ENCODE measurements at regions not wholly inside any gene's neighbourhood (a gene's known extent, or its start where the extent isn't known, plus 50 kb on each side); places are given as distances from the start of the nearest gene placed in this dataset.
"Not testable (repeated sequence)": the region's sequence is repeated elsewhere in the genome, so short reads cannot be mapped to it uniquely, and the experiment has no call there.

- H3K4me3 ChIP-seq (ENCODE audit: low read depth in 1 of 5, low read length in 5 of 5): no peak overlapping the region
- no peaks in the 10 kb centered on the region for H3K4me1 ChIP-seq (ENCODE audit: control insufficient read depth in 5 of 5, insufficient read depth in 5 of 5, low read length in 5 of 5)
- H3K9me3 ChIP-seq (ENCODE audit: control insufficient read depth in 5 of 5, low read length in 5 of 5): peaks cover 0 to 4% (median 0%) of the 10 kb centered on the region in 5 donors
- H3K27ac ChIP-seq (ENCODE audit: low read depth, low read length): no peak overlapping the region
- no peaks in the 10 kb centered on the region for H3K27me3 ChIP-seq (ENCODE audit: control insufficient read depth in 5 of 5, insufficient read depth in 4 of 5, low read length in 5 of 5)
- no peaks in the 10 kb centered on the region for H3K36me3 ChIP-seq (ENCODE audit: control insufficient read depth in 5 of 5, insufficient read depth in 5 of 5, low read length in 5 of 5)
- H3K9ac ChIP-seq (ENCODE audit: low read length in 5 of 5): no peak overlapping the region
Measured at GRCh38 chr5:156219483-156220005, 107.4 kb upstream of the SGCD start.

DNA sequence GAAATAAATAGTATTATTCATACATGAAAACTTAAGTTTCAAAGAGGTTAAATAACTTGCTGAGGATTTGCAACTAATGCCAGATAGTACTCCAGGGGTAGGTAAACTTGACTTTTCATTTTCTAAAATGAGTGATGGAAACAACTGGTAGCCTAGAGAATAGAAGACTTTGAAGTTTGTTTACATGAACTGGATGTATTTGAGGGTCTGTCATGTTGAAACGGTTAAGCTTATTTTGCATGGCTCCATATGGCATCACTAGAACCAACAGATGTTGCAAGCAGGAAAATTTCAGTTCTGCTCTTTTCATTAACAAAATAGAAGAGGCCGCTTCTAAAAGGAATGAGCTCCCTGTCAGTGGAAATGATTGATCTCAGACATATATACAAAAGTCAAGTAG is 105.1 kb upstream of the SGCD start:
- H3K9me3 ChIP-seq (ENCODE audit: control insufficient read depth in 5 of 5, low read length in 5 of 5): no peaks in the 10 kb centered on the region
- H3K9ac ChIP-seq (ENCODE audit: low read length in 5 of 5): no peak overlapping the region
- H3K27ac ChIP-seq (ENCODE audit: low read depth, low read length): no peak overlapping the region
- H3K4me1 ChIP-seq (ENCODE audit: control insufficient read depth in 5 of 5, insufficient read depth in 5 of 5, low read length in 5 of 5): no peaks in the 10 kb centered on the region
- no peak overlapping the region for H3K4me3 ChIP-seq (ENCODE audit: low read depth in 1 of 5, low read length in 5 of 5)
- no peaks in the 10 kb centered on the region for H3K27me3 ChIP-seq (ENCODE audit: control insufficient read depth in 5 of 5, insufficient read depth in 4 of 5, low read length in 5 of 5)
- H3K36me3 ChIP-seq (ENCODE audit: control insufficient read depth in 5 of 5, insufficient read depth in 5 of 5, low read length in 5 of 5): no peaks in the 10 kb centered on the region

DNA sequence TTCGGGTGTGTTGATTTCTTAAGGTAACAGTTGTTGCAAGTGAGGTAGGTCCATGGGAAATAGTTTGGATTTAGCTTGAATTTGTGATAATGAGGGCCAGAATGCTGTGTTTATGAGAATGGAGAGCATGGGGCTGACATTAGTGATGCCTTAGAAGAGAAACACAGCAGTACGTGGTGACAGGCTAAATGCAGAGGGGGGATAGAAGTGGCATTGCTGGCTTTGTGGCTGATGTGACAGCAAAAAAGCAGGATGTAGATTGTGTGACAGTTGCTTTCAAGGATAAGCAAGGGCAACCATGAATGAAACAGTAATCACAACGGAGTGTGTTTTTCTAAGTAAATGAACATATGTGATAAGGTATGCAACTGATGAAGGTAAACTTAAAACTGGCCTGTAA is 103.4 kb upstream of the SGCD start:
- H3K9ac ChIP-seq (ENCODE audit: low read length in 5 of 5): no peak overlapping the region
- H3K36me3 ChIP-seq (ENCODE audit: control insufficient read depth in 5 of 5, insufficient read depth in 5 of 5, low read length in 5 of 5): no peaks in the 10 kb centered on the region
- no peak overlapping the region for H3K4me3 ChIP-seq (ENCODE audit: low read depth in 1 of 5, low read length in 5 of 5)
- H3K9me3 ChIP-seq (ENCODE audit: control insufficient read depth in 5 of 5, low read length in 5 of 5): no peaks in the 10 kb centered on the region
- no peak overlapping the region for H3K27ac ChIP-seq (ENCODE audit: low read depth, low read length)
- no peaks in the 10 kb centered on the region for H3K4me1 ChIP-seq (ENCODE audit: control insufficient read depth in 5 of 5, insufficient read depth in 5 of 5, low read length in 5 of 5)
- no peaks in the 10 kb centered on the region for H3K27me3 ChIP-seq (ENCODE audit: control insufficient read depth in 5 of 5, insufficient read depth in 4 of 5, low read length in 5 of 5)

DNA sequence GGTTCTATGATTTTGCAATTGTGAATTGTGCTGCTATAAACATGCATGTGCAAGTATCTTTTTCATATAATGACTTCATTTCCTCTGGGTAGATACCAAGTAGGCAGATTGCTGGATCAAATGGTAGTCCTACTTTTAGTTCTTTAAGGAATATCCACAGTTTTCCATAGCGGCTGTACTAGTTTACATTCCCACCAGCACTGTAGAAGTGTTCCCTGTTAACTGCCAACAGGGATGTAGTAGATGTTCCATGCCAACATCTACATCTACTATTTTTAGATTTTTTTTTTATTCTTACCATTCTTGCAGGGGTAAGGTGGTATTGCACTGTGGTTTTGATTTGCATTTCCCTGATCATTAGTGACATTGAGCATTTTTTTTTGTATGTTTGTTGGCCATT is 100.5 kb upstream of the SGCD start:
- H3K9ac ChIP-seq (ENCODE audit: low read length in 5 of 5); H3K36me3 ChIP-seq (ENCODE audit: control insufficient read depth in 5 of 5, insufficient read depth in 5 of 5, low read length in 5 of 5); H3K4me1 ChIP-seq (ENCODE audit: control insufficient read depth in 5 of 5, insufficient read depth in 5 of 5, low read length in 5 of 5); H3K4me3 ChIP-seq (ENCODE audit: low read depth in 1 of 5, low read length in 5 of 5); H3K27me3 ChIP-seq (ENCODE audit: control insufficient read depth in 5 of 5, insufficient read depth in 4 of 5, low read length in 5 of 5); H3K9me3 ChIP-seq (ENCODE audit: control insufficient read depth in 5 of 5, low read length in 5 of 5); H3K27ac ChIP-seq (ENCODE audit: low read depth, low read length): not testable (repeated sequence)

DNA sequence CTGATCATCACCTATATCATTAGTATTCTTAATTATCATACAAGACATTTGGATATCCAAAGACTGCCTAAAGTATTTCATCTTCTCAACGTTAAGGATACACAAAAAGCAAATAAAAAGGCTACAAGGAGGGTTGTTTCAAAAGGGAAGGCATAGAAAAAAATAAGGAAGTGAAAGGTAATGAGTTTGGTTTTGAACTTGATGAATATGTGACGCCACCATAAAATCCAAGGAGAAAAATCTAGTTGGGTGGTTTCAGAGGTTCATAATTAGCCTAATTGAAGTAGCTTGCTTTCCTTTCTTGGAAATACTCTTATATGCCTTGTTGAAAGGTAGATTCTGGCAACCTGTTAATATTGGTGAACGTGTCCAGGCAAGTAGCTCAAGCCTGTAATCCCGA is 96.1 kb upstream of the SGCD start:
- Histone ChIP-seq H3K27ac (ENCODE audit: low read depth, low read length) (no peak overlapping the region), H3K27me3 (ENCODE audit: control insufficient read depth in 5 of 5, insufficient read depth in 4 of 5, low read length in 5 of 5) (no peaks in the 10 kb centered on the region), H3K4me3 (ENCODE audit: low read depth in 1 of 5, low read length in 5 of 5) (no peak overlapping the region), H3K9ac (ENCODE audit: low read length in 5 of 5) (no peak overlapping the region), H3K9me3 (ENCODE audit: control insufficient read depth in 5 of 5, low read length in 5 of 5) (peaks cover 0 to 3% (median 0%) of the 10 kb centered on the region in 5 donors), H3K36me3 (ENCODE audit: control insufficient read depth in 5 of 5, insufficient read depth in 5 of 5, low read length in 5 of 5) (no peaks in the 10 kb centered on the region), H3K4me1 (ENCODE audit: control insufficient read depth in 5 of 5, insufficient read depth in 5 of 5, low read length in 5 of 5) (no peaks in the 10 kb centered on the region)

DNA sequence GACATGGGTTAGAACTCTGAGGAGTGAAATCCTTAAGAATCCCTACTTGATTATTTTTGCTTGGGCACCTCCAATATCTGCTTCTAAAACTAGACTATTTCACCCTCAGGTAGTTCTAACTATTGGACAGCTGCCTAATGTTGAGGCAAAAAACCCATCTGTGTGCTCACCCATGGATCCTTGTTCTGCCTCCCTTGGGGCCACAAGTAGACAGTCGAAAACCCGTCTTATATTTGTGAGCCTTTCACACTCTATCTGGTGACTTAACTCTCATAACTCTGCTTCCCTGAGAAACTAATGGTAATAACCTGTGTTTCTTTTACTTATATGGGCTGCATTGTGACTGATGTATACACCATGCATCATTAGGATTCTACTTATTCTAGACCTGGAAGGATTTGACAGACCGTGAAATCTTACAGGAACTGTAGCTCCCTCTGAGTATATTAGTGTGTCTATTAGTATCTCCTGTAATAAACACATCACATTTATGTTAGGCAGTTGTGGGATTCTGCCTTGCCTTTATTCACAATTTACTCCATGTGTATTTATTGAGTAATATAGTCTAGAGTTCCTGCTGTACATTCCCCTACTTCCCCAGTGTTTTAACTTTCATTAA is 94.6 kb upstream of the SGCD start:
- Histone ChIP-seq H3K4me1 (ENCODE audit: control insufficient read depth in 5 of 5, insufficient read depth in 5 of 5, low read length in 5 of 5) (no peaks in the 10 kb centered on the region), H3K27me3 (ENCODE audit: control insufficient read depth in 5 of 5, insufficient read depth in 4 of 5, low read length in 5 of 5) (no peaks in the 10 kb centered on the region), H3K27ac (ENCODE audit: low read depth, low read length) (no peak overlapping the region), H3K9me3 (ENCODE audit: control insufficient read depth in 5 of 5, low read length in 5 of 5) (peaks cover 0 to 3% (median 0%) of the 10 kb centered on the region in 5 donors), H3K9ac (ENCODE audit: low read length in 5 of 5) (no peak overlapping the region), H3K4me3 (ENCODE audit: low read depth in 1 of 5, low read length in 5 of 5) (no peak overlapping the region), H3K36me3 (ENCODE audit: control insufficient read depth in 5 of 5, insufficient read depth in 5 of 5, low read length in 5 of 5) (no peaks in the 10 kb centered on the region)

GRCh38 chr5:156237361-156237760 is 89.6 kb upstream of the SGCD start:
- H3K27me3 ChIP-seq (ENCODE audit: control insufficient read depth in 5 of 5, insufficient read depth in 4 of 5, low read length in 5 of 5): no peaks in the 10 kb centered on the region
- no peak overlapping the region for H3K27ac ChIP-seq (ENCODE audit: low read depth, low read length)
- no peaks in the 10 kb centered on the region for H3K9me3 ChIP-seq (ENCODE audit: control insufficient read depth in 5 of 5, low read length in 5 of 5)
- no peak overlapping the region for H3K4me3 ChIP-seq (ENCODE audit: low read depth in 1 of 5, low read length in 5 of 5)
- H3K36me3 ChIP-seq (ENCODE audit: control insufficient read depth in 5 of 5, insufficient read depth in 5 of 5, low read length in 5 of 5): no peaks in the 10 kb centered on the region
- H3K4me1 ChIP-seq (ENCODE audit: control insufficient read depth in 5 of 5, insufficient read depth in 5 of 5, low read length in 5 of 5): no peaks in the 10 kb centered on the region
- no peak overlapping the region for H3K9ac ChIP-seq (ENCODE audit: low read length in 5 of 5)

GRCh38 chr5:156239800-156240199 is 87.2 kb upstream of the SGCD start:
- Histone ChIP-seq H3K36me3 (ENCODE audit: control insufficient read depth in 5 of 5, insufficient read depth in 5 of 5, low read length in 5 of 5) (no peaks in the 10 kb centered on the region), H3K4me3 (ENCODE audit: low read depth in 1 of 5, low read length in 5 of 5) (no peak overlapping the region), H3K27me3 (ENCODE audit: control insufficient read depth in 5 of 5, insufficient read depth in 4 of 5, low read length in 5 of 5) (no peaks in the 10 kb centered on the region), H3K9me3 (ENCODE audit: control insufficient read depth in 5 of 5, low read length in 5 of 5) (no peaks in the 10 kb centered on the region), H3K9ac (ENCODE audit: low read length in 5 of 5) (no peak overlapping the region), H3K4me1 (ENCODE audit: control insufficient read depth in 5 of 5, insufficient read depth in 5 of 5, low read length in 5 of 5) (peaks cover 0 to 2% (median 0%) of the 10 kb centered on the region in 5 donors), H3K27ac (ENCODE audit: low read depth, low read length) (no peak overlapping the region)

DNA sequence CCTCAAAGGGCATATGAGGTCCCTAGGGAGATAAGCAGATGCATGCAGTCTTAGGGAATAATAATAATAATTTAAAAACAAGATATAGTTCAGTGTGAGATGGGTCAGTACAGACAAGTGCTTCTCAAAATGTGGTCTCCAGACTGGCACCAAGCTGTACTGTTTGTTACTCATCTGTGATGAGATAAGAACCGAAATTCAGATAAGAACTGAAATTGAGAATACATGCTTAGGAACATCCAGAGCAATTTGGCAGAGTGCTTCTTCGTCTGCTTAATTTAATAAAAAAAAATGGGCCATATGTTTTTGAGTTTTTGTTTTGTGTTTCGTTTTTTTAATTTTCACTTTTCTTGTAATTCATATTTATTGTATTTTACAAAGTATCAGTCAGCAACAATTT is 86.5 kb upstream of the SGCD start:
- no peak overlapping the region for H3K9ac ChIP-seq (ENCODE audit: low read length in 5 of 5)
- no peak overlapping the region for H3K4me3 ChIP-seq (ENCODE audit: low read depth in 1 of 5, low read length in 5 of 5)
- no peaks in the 10 kb centered on the region for H3K9me3 ChIP-seq (ENCODE audit: control insufficient read depth in 5 of 5, low read length in 5 of 5)
- no peak overlapping the region for H3K27ac ChIP-seq (ENCODE audit: low read depth, low read length)
- peaks cover 0 to 5% (median 0%) of the 10 kb centered on the region in 5 donors for H3K4me1 ChIP-seq (ENCODE audit: control insufficient read depth in 5 of 5, insufficient read depth in 5 of 5, low read length in 5 of 5)
- no peaks in the 10 kb centered on the region for H3K27me3 ChIP-seq (ENCODE audit: control insufficient read depth in 5 of 5, insufficient read depth in 4 of 5, low read length in 5 of 5)
- no peaks in the 10 kb centered on the region for H3K36me3 ChIP-seq (ENCODE audit: control insufficient read depth in 5 of 5, insufficient read depth in 5 of 5, low read length in 5 of 5)

- H3K9me3 ChIP-seq (ENCODE audit: control insufficient read depth in 5 of 5, low read length in 5 of 5): no peaks in the 10 kb centered on the region
Measured at GRCh38 chr5:156241266-156241665, 85.7 kb upstream of the SGCD start.

More at GRCh38 chr5:156241266-156241665, 85.7 kb upstream of the SGCD start:
- Histone ChIP-seq H3K4me3 (ENCODE audit: low read depth in 1 of 5, low read length in 5 of 5) (no peak overlapping the region), H3K9ac (ENCODE audit: low read length in 5 of 5) (no peak overlapping the region), H3K27me3 (ENCODE audit: control insufficient read depth in 5 of 5, insufficient read depth in 4 of 5, low read length in 5 of 5) (no peaks in the 10 kb centered on the region), H3K4me1 (ENCODE audit: control insufficient read depth in 5 of 5, insufficient read depth in 5 of 5, low read length in 5 of 5) (peaks cover 0 to 5% (median 0%) of the 10 kb centered on the region in 5 donors), H3K36me3 (ENCODE audit: control insufficient read depth in 5 of 5, insufficient read depth in 5 of 5, low read length in 5 of 5) (no peaks in the 10 kb centered on the region), H3K27ac (ENCODE audit: low read depth, low read length) (no peak overlapping the region)

All from subcutaneous abdominal adipose tissue (tissue), 5 donors.